Endothelial cell of umbilical vein (primary cell): ENCODE measurements at regions not wholly inside any gene's neighbourhood (a gene's known extent, or its start where the extent isn't known, plus 50 kb on each side); places are given as distances from the start of the nearest gene placed in this dataset.

Source experiments
- EZH2 ChIP-seq: IDR thresholded peaks from 2 replicates; pipeline ENCODE4 v1.6.1; 2012; ENCODE audit warnings: borderline replicate concordance, low read depth, mild to moderate bottlenecking, moderate library complexity, low read length, inconsistent platforms; ENCODE audit not compliant: severe bottlenecking
- GATA2 ChIP-seq: IDR thresholded peaks from 2 replicates; pipeline ENCODE4 v1.7.0; 2011; ENCODE audit warnings: low read depth, mild to moderate bottlenecking, moderate library complexity, mixed read lengths, low read length; ENCODE audit not compliant: insufficient read length, insufficient read depth
- JUN ChIP-seq: IDR thresholded peaks from 2 replicates; pipeline ENCODE4 v1.6.1; 2011; ENCODE audit warnings: borderline replicate concordance, low read depth; ENCODE audit not compliant: insufficient read length, insufficient read depth
- MYC ChIP-seq: IDR thresholded peaks from one replicate; pipeline ENCODE4 v1.6.1; 2011; ENCODE audit warnings: mild to moderate bottlenecking, low read depth, low read length
- POLR2A ChIP-seq: IDR thresholded peaks from 2 replicates; pipeline ENCODE4 v1.6.1; 2012; ENCODE audit warnings: low read depth, mild to moderate bottlenecking, control low read depth, low read length
- POLR2AphosphoS5 ChIP-seq: IDR thresholded peaks from 2 replicates; pipeline ENCODE4 v1.6.1; 2012; ENCODE audit warnings: low read depth, mild to moderate bottlenecking, control low read depth, low read length, moderate library complexity; ENCODE audit not compliant: insufficient read depth
- TF ChIP-seq, protein P1 (sequence below), 2 donors: IDR thresholded peaks; 1 replicate in 1 of 2; 2 replicates in 1 of 2; pipeline ENCODE4 v1.5.1; 2011; ENCODE audit warnings: low read length in 2 of 2, mild to moderate bottlenecking in 2 of 2, moderate library complexity in 2 of 2, control low read depth in 1 of 2, inconsistent platforms in 1 of 2, low read depth in 1 of 2; ENCODE audit not compliant: insufficient read depth in 1 of 2; ENCODE audit errors: extremely low read depth in 1 of 2
- TF ChIP-seq, protein P2 (sequence below): IDR thresholded peaks from 2 replicates; pipeline ENCODE4 v1.6.1; 2011; ENCODE audit not compliant: insufficient read depth, insufficient read length

DNA sequence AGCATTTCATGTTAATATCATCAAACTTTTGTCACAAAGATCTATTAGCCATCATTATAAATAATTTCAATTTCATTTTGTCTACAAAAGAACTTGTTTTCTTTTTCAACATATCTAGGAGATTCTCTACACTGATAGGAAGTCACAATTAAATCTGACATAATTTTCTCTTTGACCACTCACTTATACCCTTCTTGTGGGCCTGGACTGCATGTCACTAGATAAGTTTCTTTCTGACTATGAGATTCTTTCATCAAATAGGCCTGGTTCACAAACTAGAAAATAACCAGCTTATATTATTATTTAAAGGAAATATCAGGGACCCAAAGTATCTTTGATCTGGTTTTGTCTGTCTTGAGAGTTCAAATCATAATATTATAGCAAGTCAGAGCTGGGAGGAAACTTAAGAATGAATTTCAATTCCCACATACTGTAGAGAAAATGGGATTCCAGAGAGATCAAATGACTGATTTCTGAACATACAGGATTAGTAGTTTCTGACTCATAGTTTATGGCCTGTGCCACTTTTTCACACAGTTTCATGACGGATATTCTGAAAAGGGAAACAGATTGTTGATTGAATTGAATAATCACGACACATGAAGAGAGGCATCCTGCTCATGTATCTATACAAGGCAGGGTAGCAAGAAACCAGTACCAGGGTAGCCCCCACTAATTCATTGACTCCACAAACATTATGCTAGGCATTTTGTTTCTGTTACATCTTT, 355.8 kb downstream of the GPATCH2 start:
- no peak for TF ChIP-seq POLR2A
- TF ChIP-seq EZH2 = no peak
- TF ChIP-seq, protein P1, sequence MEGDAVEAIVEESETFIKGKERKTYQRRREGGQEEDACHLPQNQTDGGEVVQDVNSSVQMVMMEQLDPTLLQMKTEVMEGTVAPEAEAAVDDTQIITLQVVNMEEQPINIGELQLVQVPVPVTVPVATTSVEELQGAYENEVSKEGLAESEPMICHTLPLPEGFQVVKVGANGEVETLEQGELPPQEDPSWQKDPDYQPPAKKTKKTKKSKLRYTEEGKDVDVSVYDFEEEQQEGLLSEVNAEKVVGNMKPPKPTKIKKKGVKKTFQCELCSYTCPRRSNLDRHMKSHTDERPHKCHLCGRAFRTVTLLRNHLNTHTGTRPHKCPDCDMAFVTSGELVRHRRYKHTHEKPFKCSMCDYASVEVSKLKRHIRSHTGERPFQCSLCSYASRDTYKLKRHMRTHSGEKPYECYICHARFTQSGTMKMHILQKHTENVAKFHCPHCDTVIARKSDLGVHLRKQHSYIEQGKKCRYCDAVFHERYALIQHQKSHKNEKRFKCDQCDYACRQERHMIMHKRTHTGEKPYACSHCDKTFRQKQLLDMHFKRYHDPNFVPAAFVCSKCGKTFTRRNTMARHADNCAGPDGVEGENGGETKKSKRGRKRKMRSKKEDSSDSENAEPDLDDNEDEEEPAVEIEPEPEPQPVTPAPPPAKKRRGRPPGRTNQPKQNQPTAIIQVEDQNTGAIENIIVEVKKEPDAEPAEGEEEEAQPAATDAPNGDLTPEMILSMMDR (IDR thresholded peaks at IDR 0.05; ENCODE audit: extremely low read depth in 1 of 2, insufficient read depth in 1 of 2, low read depth in 1 of 2, low read length in 2 of 2) = no peak
- TF ChIP-seq JUN = no peak
- TF ChIP-seq POLR2AphosphoS5 = no peak
- TF ChIP-seq, protein P2, sequence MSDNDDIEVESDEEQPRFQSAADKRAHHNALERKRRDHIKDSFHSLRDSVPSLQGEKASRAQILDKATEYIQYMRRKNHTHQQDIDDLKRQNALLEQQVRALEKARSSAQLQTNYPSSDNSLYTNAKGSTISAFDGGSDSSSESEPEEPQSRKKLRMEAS = no peak
- TF ChIP-seq GATA2 = no peak
- no peak for TF ChIP-seq MYC
